Left lobe of liver (tissue), 2 donors: ENCODE measurements at regions not wholly inside any gene's neighbourhood (a gene's known extent, or its start where the extent isn't known, plus 50 kb on each side); places are given as distances from the start of the nearest gene placed in this dataset.

ENCODE experiments used
- ATAC-seq: fragments of 200-7000 bp; cut with Tn5 transposase; one replicate; pipeline ENCODE4 v1.9.1; 2020; ENCODE audit warnings: mild to moderate bottlenecking, moderate library complexity
- DNase-seq: peaks from one replicate; pipeline ENCODE4 v3.0.0-alpha.2; 2020; ENCODE audit warnings: low spot score
- donor health status: DM: no; HTN: no; CAD: no; lungs with moderate emphysema.
- donor health status: DM: no; HTN: yes; CAD: no.

- DNase-seq: no peak
- no peak for ATAC-seq
These were observed 342.9 kb downstream of the MYCN start for GRCh38 chr2:16283071-16283850.

- DNase-seq (no peak), ATAC-seq (no peak)
These were observed 342.2 kb downstream of the MYCN start for GRCh38 chr2:16282511-16282910.

GRCh38 chr2:16281451-16282335 lies 341.3 kb downstream of the MYCN start:
- ATAC-seq: peak; percentile 71
- no peak for DNase-seq

GRCh38 chr2:16280081-16280480 lies 339.7 kb downstream of the MYCN start:
- DNase-seq: no peak
- ATAC-seq: no peak

GRCh38 chr2:16279641-16280040 lies 339.3 kb downstream of the MYCN start:
- ATAC-seq: no peak
- DNase-seq: no peak

- ATAC-seq (no peak), DNase-seq (no peak)
These were observed 338.8 kb downstream of the MYCN start for GRCh38 chr2:16279201-16279570.

GRCh38 chr2:16278421-16279200 lies 338.3 kb downstream of the MYCN start:
- DNase-seq (no peak), ATAC-seq (no peak)

GRCh38 chr2:16277117-16277516 lies 336.8 kb downstream of the MYCN start:
- DNase-seq (no peak), ATAC-seq (no peak)

GRCh38 chr2:16275661-16276060 lies 335.3 kb downstream of the MYCN start:
- DNase-seq (no peak), ATAC-seq (no peak)

GRCh38 chr2:16275131-16275530 lies 334.8 kb downstream of the MYCN start:
- ATAC-seq: no peak

GRCh38 chr2:16273111-16273510 lies 332.8 kb downstream of the MYCN start:
- DNase-seq (no peak), ATAC-seq (no peak)

More at GRCh38 chr2:16275131-16275530, 334.8 kb downstream of the MYCN start:
- no peak for DNase-seq

- DNase-seq (no peak), ATAC-seq (no peak)
These were observed 331.9 kb downstream of the MYCN start for GRCh38 chr2:16272038-16272788.

GRCh38 chr2:16271231-16271896 lies 331.0 kb downstream of the MYCN start:
- DNase-seq (no peak), ATAC-seq (no peak)

- DNase-seq (no peak), ATAC-seq (no peak)
These were observed 330.1 kb downstream of the MYCN start for GRCh38 chr2:16270441-16270840.

GRCh38 chr2:16268301-16269000 lies 328.1 kb downstream of the MYCN start:
- DNase-seq (no peak), ATAC-seq (no peak)

GRCh38 chr2:16266571-16266970 lies 326.2 kb downstream of the MYCN start:
- DNase-seq (no peak), ATAC-seq (no peak)

GRCh38 chr2:16264931-16265540 lies 324.7 kb downstream of the MYCN start:
- DNase-seq (no peak), ATAC-seq (no peak)

- DNase-seq (no peak), ATAC-seq (no peak)
These were observed 324.1 kb downstream of the MYCN start for GRCh38 chr2:16264491-16264890.
